Gastrocnemius medialis (tissue), 4 donors: ENCODE measurements at regions not wholly inside any gene's neighbourhood (a gene's known extent, or its start where the extent isn't known, plus 50 kb on each side); places are given as distances from the start of the nearest gene placed in this dataset.

Experiments
- CTCF ChIP-seq, 5 experiments: fragments of 450-650 bp in 3 of 5; fragments of 200-600 bp in 2 of 5; sonication (generic) in 2 of 5; IDR thresholded peaks in 4 of 5; conservative IDR thresholded peaks in 1 of 5; 1 replicate in 4 of 5; 2 replicates in 1 of 5; pipeline ENCODE4 v1.5.1; 2016 to 2019; ENCODE audit warnings: antibody characterized with exemption in 5 of 5, mild to moderate bottlenecking in 3 of 5, moderate library complexity in 3 of 5
- POLR2A ChIP-seq, 2 donors: fragments of 450-650 bp; IDR thresholded peaks; one replicate each; pipeline ENCODE4 v1.6.1; 2017; ENCODE audit warnings: antibody characterized with exemption in 2 of 2, mild to moderate bottlenecking in 2 of 2, moderate library complexity in 2 of 2

- TF ChIP-seq CTCF (IDR thresholded peaks at IDR 0.05 in 4 of 5, conservative IDR thresholded peaks at IDR 0.05 in 1 of 5): no peak
- no peak for TF ChIP-seq POLR2A (IDR thresholded peaks at IDR 0.05)
Observed at GRCh38 chr2:150924878-150925277, 336.8 kb downstream of the RBM43 start.
